GM12892 (cell line): ENCODE measurements at regions not wholly inside any gene's neighbourhood (a gene's known extent, or its start where the extent isn't known, plus 50 kb on each side); places are given as distances from the start of the nearest gene placed in this dataset.

ENCODE experiments used
- DNase-seq: peaks from one replicate; pipeline ENCODE4 v3.0.0; 2011; ENCODE audit not compliant: insufficient read length
- FAIRE-seq: peaks from 2 replicates; lab custom pipeline; 2011; peaks lifted over from hg19 to GRCh38; lab: Jason Lieb, UNC
- POLR2A ChIP-seq: IDR thresholded peaks from 2 replicates; pipeline ENCODE4 v1.6.1; 2011; ENCODE audit warnings: low read depth, low read length, control low read depth
- POLR2AphosphoS5 ChIP-seq: IDR thresholded peaks from 2 replicates; pipeline ENCODE4 v1.6.1; 2011; ENCODE audit warnings: low read depth, low read length, control low read depth
- TAF1 ChIP-seq: IDR thresholded peaks from 2 replicates; pipeline ENCODE4 v1.6.1; 2011; ENCODE audit warnings: low read depth, mild to moderate bottlenecking, control low read depth, low read length, borderline replicate concordance

DNA sequence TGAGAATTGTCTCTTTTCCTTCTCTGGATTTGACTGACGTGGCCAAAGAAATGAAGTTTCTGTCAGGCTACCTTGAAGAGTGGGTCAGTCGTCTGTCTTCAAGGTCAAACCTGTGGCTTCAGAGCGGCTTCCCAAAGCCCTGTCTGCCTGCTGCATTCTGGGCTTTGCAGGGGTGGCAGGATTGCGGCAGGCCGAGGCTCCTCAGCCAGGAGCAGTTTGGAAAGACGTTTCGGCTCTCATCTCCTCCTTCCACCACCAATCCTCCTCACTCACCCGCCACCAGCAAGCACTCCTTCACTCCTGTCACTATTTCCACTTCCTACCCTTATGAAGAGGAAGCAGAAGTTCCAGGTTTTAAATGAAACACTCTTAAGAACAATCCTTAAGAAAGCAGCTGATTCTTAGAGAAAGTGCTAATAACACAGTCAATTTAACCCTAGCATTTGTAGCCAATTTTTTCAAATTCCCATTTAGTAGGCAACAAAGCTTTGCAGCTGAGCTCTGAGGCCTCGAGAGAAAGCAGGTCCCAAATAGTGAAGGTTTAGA lies 351.7 kb downstream of the ZNF608 start:
- no peak for DNase-seq
- no peak for FAIRE-seq

DNA sequence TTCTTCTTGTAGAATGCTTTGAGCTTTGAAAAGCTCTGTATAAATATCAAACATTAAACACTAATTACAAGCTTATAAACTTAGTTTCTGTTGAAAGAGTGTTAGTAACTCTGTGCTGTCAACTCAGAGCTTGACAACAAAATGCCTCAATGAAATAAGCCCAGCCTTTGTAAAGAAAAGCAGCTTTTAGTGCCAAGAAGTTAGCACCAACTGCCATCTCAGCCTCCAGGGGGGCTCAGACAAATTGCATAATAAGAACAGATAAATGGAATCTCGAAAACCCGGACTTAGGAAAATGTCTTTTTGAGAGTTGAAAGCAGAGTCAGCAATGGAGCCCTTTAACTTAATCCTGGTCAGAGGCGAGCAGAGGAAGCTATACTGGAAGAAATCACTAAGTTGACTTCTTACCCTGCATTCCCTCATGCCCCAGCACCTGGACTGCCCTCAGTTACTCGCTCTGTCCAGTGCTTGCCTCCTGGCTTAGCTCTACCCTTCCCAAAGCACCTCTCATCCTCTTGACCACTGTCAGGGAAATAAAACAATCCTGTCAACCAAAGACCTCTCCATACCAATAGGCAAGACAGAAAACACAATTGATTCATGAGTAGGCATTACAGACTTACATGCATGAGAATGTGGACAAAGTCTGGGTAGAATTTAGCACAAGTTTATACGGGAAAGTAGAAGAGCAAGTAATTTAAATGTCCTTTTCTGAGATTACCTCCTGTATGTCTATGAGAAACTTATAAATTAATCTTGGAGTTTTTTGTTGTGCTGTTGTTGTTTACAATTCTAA lies 352.7 kb downstream of the ZNF608 start:
- no peak for FAIRE-seq
- TF ChIP-seq POLR2AphosphoS5: no peak
- no peak for TF ChIP-seq TAF1

More for the DNA sequence above, 351.7 kb downstream of the ZNF608 start:
- TF ChIP-seq TAF1 (no peak), POLR2AphosphoS5 (no peak), POLR2A (no peak)

DNA sequence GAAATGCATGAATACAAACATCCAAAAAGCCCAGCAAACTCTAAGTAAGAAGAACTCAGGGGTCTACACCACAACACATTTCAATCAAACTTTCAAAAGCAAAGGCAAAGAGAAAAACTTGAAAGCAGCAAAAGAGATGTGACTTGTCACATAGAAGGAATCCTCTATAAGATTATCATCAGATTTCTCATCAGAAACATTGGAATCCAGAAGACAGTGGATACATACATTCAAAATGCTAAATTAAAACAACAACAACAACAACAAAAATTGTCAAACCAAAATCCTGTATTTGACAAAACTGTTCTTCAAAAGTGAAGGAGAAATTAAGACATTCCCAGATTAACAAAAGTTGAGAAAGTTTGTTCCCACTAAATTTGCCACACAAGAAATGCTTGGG lies 362.7 kb downstream of the ZNF608 start:
- DNase-seq: no peak
- FAIRE-seq: no peak
- TF ChIP-seq TAF1: no peak
- TF ChIP-seq POLR2AphosphoS5: no peak
- no peak for TF ChIP-seq POLR2A

More for the DNA sequence above, 352.7 kb downstream of the ZNF608 start:
- no peak for DNase-seq

DNA sequence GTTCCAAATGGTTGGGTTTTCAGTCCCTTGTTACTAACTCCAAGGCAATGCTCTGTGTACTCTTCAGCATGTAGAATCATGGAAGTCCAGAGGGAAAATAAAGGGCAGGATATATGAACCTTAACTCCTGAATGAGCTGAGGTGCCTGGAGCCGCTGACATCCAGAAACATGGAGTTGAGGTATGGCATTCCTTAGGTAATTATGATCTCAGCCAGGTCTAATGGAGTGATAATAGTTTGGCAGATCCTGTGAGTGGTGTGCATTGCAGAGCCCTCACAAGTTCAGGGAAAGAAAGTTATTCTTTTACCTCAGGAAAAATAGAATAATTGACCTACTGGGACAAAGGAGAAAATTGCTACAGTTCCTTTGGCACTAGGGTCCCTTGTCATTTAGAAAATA lies 369.1 kb downstream of the ZNF608 start:
- DNase-seq: no peak
- FAIRE-seq: no peak
- no peak for TF ChIP-seq TAF1
- no peak for TF ChIP-seq POLR2A
- TF ChIP-seq POLR2AphosphoS5: no peak

DNA sequence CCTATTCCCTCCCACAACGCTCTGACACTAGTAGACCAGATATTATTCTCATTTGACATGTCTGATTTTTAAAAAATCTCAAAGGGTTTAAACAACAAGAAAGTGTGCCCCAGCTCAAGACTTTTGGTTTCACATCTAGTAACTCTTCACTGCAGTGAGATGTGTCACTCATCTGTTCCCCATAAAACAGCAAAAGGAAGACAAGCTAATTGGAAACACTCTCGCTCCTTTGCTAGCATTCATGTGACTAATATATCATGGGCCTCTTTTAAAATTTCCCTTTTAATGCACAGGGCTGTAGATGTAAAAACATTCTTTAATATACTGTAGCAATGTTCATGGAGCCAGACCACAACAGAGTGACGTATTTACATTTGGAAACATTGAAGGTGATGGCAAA lies 372.6 kb downstream of the ZNF608 start:
- FAIRE-seq: no peak
- TF ChIP-seq TAF1 (no peak), POLR2AphosphoS5 (no peak), POLR2A (no peak)
- no peak for DNase-seq

DNA sequence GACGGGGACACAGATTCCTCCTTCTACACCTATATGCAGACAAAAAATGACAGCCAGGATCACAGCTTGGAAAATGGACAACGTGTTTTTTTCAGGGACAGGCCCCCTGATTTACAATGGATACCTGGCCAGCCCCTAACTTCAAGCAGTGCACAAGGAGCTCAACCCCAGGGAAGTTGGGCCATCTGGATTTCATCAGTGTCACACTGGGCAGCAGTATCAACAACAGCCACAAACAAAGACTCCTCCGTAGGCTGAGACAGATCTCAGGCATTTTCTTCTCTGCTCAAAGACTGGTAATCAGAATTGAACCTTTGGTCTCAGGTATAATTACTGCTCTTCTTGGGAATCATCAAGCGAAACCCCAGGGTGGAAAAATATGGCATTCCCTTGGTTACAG lies 374.0 kb downstream of the ZNF608 start:
- DNase-seq (no peak), FAIRE-seq (no peak)
- no peak for TF ChIP-seq TAF1
- no peak for TF ChIP-seq POLR2AphosphoS5
- no peak for TF ChIP-seq POLR2A

DNA sequence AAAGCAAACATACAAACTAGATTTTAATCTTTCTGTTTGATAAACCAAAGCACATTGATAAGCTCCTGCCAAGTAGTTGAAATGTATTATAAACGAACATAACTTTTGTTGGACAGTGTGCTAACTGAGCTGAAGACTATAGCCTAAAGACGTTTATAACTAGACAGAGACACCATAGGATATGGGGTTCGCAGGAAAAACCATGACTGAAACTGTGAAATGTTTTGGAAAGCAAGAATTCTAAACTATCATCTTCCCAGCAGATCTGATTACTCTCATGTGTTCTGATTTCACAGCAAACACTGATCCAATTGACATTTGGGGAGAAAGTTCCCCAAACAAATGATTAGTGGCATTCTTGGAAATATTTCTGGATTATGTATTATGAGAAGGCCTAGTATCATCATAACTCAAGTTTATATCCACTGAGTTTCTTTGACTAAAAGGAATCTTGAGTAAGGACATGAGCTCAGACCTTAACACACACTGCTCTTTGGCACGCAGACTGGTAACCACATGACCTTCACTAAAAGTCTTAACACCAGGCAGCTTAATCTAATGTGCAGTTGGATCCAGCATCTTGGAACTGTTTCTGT lies 375.2 kb downstream of the ZNF608 start:
- TF ChIP-seq TAF1 (no peak), POLR2A (no peak), POLR2AphosphoS5 (no peak)
- FAIRE-seq: no peak
- no peak for DNase-seq

DNA sequence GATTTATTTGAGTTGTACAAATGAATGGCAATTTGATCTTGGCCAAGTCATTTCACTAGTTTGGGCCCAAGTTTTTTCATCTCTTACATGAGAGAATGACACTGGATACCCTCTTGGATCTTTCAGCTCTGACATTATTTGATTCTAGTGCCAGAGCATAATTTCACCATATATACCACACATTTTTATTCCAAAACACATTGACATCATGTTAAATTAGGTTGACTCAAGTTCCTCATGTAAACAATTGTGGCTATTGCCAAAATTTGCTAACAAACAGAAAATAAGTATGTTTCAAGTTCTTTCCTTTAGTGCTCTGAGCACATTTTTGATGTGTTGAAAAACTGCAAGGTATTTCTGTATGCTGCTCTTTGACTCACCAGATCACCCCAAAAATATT lies 375.8 kb downstream of the ZNF608 start:
- FAIRE-seq: no peak

DNA sequence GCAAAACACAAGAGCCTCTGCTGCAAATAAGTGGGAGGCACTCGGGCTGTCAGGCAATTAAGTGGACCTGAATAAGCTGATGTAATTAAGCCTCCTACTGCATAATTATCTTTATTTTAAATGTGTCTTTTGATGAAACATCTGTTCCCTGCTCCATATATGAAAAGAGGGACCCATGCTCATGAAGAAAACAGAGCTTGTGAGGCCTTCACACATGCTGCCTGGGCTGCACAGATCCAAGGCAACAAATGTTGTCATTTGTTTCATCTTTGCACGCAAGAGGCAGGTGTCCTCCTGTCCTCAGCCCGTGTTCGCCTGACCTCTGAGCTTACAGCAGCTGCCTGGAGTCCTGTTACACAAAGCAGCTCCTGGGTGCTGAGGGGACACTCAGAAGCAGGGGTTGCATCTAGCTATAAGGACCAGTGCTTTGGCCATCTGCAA lies 381.1 kb downstream of the ZNF608 start:
- no peak for FAIRE-seq
- DNase-seq: no peak
- TF ChIP-seq POLR2AphosphoS5 (no peak), POLR2A (no peak), TAF1 (no peak)

More for the DNA sequence above, 375.8 kb downstream of the ZNF608 start:
- DNase-seq: no peak
- no peak for TF ChIP-seq POLR2A
- TF ChIP-seq POLR2AphosphoS5: no peak
- TF ChIP-seq TAF1: no peak

DNA sequence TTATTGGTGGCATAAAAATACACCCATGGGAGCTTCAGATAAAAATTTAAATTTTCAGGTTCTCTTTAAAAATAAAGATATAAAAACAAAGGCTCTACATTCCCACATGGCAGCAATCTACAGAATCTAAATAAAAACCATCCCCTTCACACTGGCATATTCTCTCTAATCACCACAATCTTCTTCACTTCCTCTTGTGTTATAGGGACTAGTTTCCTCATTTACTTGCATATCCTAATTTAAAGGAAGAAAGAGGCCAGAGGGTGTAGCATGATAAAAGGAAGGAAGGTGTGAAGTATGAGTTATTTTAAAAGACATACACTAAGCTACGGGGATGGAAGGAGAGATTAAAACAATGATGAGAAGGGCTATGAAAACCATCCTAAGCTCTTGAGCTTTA lies 390.5 kb downstream of the ZNF608 start:
- no peak for FAIRE-seq

DNA sequence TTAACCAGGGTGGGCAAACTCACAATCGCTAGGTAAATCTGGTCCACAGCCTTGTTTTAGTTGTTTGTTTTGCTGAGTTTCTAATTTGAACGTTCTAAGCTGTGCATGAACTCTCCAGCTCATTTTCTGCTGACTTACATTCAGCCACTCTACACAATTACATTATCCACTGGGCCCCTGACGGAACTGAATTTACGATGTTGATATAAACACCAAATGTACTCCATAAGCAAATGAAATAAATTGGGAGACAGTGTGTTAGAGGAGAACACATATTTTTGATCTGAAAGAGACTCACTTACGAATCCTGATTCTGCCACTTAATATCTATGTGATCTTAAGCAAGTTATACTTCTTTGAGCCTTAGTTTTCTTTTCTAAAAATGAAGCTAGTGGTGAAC lies 393.4 kb downstream of the ZNF608 start:
- FAIRE-seq: no peak
- TF ChIP-seq POLR2AphosphoS5 (no peak), POLR2A (no peak), TAF1 (no peak)
- no peak for DNase-seq

More for the DNA sequence above, 390.5 kb downstream of the ZNF608 start:
- no peak for DNase-seq
- TF ChIP-seq POLR2AphosphoS5 (no peak), TAF1 (no peak)

DNA sequence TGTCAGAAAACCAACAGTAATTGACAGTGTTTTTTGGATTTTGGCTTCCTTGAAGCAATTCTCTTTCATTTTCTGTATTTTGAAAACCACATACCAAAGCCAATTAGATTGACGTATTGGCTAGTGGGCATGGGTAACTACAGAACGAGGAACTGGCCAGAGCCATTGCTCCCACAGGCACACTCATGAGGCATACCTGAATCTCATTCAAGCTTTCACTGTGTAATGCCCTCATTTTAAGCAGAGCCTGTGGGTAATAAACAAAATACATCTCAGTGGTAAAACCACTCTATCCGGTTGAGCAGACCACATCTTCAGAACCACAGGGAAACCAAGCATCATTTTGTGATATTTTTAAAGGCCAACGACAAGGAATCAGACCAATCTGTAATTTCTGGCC lies 394.1 kb downstream of the ZNF608 start:
- TF ChIP-seq TAF1 (no peak), POLR2A (no peak), POLR2AphosphoS5 (no peak)
- DNase-seq (no peak), FAIRE-seq (no peak)
